C4-2B (cell line): ENCODE measurements at regions not wholly inside any gene's neighbourhood (a gene's known extent, or its start where the extent isn't known, plus 50 kb on each side); places are given as distances from the start of the nearest gene placed in this dataset.

Experiments
- H3K27ac ChIP-seq: fragments of 450-650 bp; 2 replicates; pipeline ENCODE4 v1.5.1; 2017
- CTCF ChIP-seq: fragments of 450-650 bp; conservative IDR thresholded peaks from 2 replicates; pipeline ENCODE4 v1.5.1; 2017; ENCODE audit warnings: mild to moderate bottlenecking
- ZFX ChIP-seq: fragments of 450-650 bp; IDR thresholded peaks from 2 replicates; pipeline ENCODE4 v1.6.1; 2017

- H3K27ac ChIP-seq = no peak overlapping the region
- TF ChIP-seq CTCF (no peak), ZFX (no peak)
These were observed 169.1 kb downstream of the RPIA start for GRCh38 chr2:88860421-88861075.

- TF ChIP-seq CTCF = no peak
- H3K27ac ChIP-seq = no peak overlapping the region
These were observed 174.4 kb downstream of the RPIA start for GRCh38 chr2:88865801-88866371.

- TF ChIP-seq ZFX (no peak), CTCF (no peak)
- H3K27ac ChIP-seq = no peak overlapping the region
These were observed 175.3 kb downstream of the RPIA start for GRCh38 chr2:88866756-88867155.

GRCh38 chr2:88868861-88869260, 177.4 kb downstream of the RPIA start:
- H3K27ac ChIP-seq = no peak overlapping the region
- TF ChIP-seq ZFX (no peak), CTCF (no peak)

- no peak overlapping the region for H3K27ac ChIP-seq
- TF ChIP-seq CTCF (no peak), ZFX (no peak)
These were observed 178.9 kb downstream of the RPIA start for GRCh38 chr2:88870267-88870839.

GRCh38 chr2:88871336-88871735, 179.9 kb downstream of the RPIA start:
- TF ChIP-seq CTCF (no peak), ZFX (no peak)
- no peak overlapping the region for H3K27ac ChIP-seq

- TF ChIP-seq ZFX (no peak), CTCF (no peak)
- no peak overlapping the region for H3K27ac ChIP-seq
These were observed 182.1 kb downstream of the RPIA start for GRCh38 chr2:88873620-88874019.
